ENCODE measurements at regions not wholly inside any gene's neighbourhood (a gene's known extent, or its start where the extent isn't known, plus 50 kb on each side); places are given as distances from the start of the nearest gene placed in this dataset.

GRCh38 chr11:19553683-19554333 is 158.8 kb upstream of the NAV2 start:
- TF ChIP-seq CTCF (IDR thresholded peaks at IDR 0.05) (peak; percentile 80 to 93 (median 88)), POLR2A (IDR thresholded peaks at IDR 0.05) (no peak)

Data from adrenal gland (tissue), 5 donors.